ENCODE measurements at regions not wholly inside any gene's neighbourhood (a gene's known extent, or its start where the extent isn't known, plus 50 kb on each side); places are given as distances from the start of the nearest gene placed in this dataset.

DNA sequence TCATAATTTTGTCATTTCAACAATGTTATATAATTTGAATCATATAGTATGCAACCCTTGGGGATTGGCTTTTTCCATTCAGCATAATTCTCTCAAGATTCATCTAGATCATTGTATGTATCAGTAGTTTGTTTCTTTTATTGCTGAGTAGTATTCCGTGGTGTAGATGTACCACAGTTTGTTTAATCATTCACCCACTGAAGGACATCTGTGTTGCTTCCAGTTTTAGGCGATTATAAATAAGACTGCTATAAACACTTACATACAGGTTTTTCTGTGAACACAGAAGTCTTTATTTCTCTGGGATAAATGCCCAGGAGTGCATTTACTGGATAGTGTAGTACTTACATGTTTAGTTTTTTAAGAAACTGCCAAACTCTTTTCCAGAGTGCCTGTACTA is 374.1 kb downstream of the DEPDC1B start:
- no peak for TF ChIP-seq POLR2A (IDR thresholded peaks at IDR 0.05; ENCODE audit: low read depth, low read length)
- no peak for FAIRE-seq
- DNase-seq (ENCODE audit: insufficient read length, low spot score), result no peak

DNA sequence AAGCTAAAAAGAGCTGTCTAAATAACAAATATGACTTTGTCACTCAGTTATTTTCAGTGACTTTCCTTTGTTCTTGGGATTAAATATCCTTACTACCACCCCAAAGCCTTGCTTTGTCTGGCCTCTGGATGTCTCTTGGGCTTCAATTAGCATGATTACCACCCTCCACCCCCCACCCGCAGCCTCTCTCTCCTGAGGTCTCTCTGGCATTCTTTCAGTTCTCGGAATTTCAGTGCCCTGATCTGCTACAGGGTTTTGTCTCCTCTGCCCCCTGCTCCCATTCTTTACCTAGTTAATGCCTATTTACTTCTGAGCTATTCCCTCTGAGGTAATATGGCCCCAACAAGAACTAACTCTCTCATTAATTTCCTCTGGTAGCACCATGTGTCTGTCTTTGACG is 376.4 kb downstream of the DEPDC1B start:
- DNase-seq (ENCODE audit: insufficient read length, low spot score) (no peak), FAIRE-seq (no peak)
- TF ChIP-seq POLR2A (IDR thresholded peaks at IDR 0.05; ENCODE audit: low read depth, low read length), result no peak

DNA sequence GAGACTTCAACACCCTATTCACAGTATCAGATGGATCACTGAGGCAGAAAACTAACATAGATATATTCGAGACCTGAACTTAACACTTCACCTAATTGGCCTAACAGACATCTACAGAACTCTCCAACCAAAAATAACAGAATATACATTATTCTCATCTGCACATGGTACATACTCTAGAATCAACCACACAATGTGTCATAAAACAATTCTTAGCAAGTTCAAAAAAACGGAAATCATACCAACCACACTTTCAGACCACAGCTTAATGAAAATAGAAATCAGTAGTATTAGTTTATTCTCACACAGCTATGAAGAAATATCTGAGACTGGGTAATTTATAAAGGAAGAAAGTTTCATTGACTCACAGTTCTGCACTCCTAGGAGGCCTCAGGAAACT is 387.9 kb downstream of the DEPDC1B start:
- no peak for FAIRE-seq
- TF ChIP-seq POLR2A (IDR thresholded peaks at IDR 0.05; ENCODE audit: low read depth, low read length), result no peak
- DNase-seq (ENCODE audit: insufficient read length, low spot score), result no peak

DNA sequence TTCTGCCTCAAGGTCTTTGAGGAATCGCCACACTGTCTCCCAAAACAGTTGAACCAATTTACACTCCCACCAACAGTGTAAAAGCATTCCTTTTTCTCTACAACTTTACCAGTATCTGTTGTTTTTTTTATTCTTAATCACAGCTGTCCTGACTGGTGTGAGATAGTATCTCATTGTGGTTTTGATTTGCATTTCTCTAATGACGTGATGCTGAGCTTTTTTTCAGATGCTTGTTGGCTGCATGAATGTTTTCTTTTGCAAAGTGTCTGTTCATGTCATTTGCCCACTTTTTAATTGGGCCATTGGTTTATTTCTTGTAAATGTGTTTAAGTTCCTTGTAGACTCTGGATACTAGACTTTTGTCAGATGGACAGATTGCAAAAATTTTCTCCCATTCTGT is 400.0 kb downstream of the DEPDC1B start:
- no peak for TF ChIP-seq POLR2A (IDR thresholded peaks at IDR 0.05; ENCODE audit: low read depth, low read length)
- no peak for FAIRE-seq
- no peak for DNase-seq (ENCODE audit: insufficient read length, low spot score)

DNA sequence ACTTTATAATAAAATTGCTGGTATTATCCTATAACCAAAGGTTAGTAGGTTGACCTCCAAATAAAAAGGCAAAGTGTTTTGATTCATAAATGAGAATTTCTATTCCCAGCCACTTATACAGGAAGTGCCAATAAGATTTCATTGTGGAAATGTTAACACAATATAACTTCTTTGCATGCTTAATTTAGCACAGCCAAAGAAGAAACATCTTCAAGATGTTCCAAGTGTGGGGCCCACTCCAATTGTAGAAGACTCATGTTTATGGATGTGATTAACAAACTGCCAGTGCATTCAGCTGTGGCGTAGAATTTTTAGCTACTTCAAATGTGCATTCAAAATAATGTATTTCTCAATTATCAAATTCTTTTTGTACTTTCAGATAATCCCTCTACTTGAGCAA is 402.3 kb downstream of the DEPDC1B start:
- no peak for TF ChIP-seq POLR2A (IDR thresholded peaks at IDR 0.05; ENCODE audit: low read depth, low read length)
- DNase-seq (ENCODE audit: insufficient read length, low spot score) (no peak), FAIRE-seq (no peak)

DNA sequence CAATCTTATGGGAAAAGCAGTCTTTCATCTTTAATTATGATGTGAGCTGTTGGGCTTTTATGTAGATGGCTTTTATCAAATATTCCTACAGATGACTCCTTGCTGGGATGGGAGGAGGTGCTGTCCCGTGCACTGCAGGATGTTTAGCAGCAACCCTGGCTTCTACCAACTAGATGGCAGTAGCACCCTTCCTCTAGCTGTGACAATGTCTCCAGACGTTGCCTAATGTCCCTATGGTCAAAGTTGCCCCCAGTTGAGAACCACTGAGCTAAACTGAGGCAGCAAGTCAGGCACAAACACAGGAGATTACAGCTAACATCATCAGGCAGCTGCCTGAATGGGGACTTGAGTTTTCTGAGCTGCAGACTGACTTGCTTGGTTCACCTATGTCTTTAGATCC is 401.9 kb upstream of the PDE4D start:
- no peak for TF ChIP-seq POLR2A (IDR thresholded peaks at IDR 0.05; ENCODE audit: low read depth, low read length)
- DNase-seq (ENCODE audit: insufficient read length, low spot score) (no peak), FAIRE-seq (peak; percentile 33)

DNA sequence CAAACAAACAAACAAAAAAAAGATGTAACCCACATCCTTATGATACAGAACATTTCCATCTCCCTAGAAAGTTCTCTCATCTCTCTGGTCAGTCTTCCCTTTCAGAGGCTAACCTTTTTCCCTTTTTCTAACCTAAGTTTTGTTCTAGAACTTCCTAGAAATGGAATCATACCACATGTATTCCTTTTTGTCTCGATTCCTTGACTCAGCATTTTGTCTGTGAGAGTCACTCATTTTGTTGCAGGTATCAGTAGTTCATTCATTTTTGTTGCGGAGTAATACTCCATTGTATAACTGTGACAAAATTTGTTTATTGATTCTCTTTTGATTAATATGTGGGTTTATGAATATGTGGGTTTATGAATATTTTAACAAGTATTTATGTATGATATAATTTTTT is 400.0 kb upstream of the PDE4D start:
- DNase-seq (ENCODE audit: insufficient read length, low spot score) (no peak), FAIRE-seq (no peak)
- no peak for TF ChIP-seq POLR2A (IDR thresholded peaks at IDR 0.05; ENCODE audit: low read depth, low read length)

DNA sequence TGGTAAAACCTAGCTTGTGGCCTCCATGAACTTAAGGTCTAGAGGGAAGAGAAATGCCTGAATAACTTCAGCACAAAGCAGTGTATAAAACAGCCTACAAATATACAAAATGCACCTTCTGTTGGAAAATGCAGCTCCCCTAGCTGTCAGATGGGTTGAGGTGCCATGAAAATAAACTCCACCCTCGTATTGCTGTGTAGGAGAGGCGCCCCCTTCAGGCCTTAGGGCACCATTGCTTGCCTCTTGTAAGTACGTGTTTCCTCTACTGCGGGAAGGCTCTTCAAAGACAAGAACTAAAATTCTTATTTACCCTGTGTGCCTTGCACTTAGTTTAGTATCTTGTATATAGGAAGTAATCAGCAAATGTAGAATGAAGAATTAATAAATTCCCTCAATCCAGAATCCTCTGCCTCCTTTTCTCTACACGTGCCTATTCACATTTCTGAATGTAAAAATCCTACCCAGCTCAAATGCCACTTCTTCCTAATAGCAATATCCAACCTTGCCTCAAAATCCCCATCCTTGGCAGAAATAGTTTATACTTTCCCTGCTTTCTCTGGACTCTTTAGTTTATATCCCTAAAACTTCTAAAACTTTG is 393.7 kb upstream of the PDE4D start:
- DNase-seq (ENCODE audit: insufficient read length, low spot score), result peak; percentile 9
- TF ChIP-seq POLR2A (IDR thresholded peaks at IDR 0.05; ENCODE audit: low read depth, low read length), result no peak
- FAIRE-seq, result peak; percentile 76

DNA sequence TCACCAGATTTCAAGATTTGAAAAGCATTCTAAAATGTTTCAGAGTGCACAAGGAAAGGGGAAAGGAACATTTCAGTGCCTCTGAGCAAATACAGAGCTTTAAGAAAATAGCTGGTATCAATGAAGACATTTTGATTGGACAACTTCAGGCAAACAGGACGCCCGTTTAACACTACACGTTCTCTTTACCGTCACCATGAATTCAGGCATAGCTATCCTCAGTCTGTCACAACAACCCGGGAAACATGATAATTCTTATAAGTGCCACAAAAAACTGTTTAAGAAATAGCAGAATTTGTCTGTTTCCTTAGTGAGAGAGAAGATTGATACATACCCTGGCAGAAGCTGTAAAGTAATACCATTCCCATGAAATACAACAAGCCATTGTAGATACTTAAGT is 392.4 kb upstream of the PDE4D start:
- FAIRE-seq (no peak), DNase-seq (ENCODE audit: insufficient read length, low spot score) (no peak)
- TF ChIP-seq POLR2A (IDR thresholded peaks at IDR 0.05; ENCODE audit: low read depth, low read length), result no peak

DNA sequence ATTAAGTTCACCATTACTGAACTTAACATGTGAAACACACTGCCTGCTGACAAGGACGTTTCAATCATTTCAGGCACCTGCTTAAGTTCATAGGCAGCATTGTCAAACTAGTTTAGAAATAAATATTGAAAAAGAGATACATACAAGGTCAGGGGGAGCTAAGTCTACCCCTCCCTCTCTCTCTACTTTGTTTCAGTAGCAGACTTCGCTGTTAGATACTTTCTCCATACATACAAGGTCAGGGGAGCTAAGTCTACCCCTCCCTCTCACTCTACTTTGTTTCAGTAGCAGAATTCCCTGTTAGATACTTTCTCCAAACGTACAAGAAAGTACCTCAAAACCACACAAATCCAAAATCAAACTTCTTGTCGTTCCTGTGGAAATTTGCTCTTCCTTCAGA is 387.4 kb upstream of the PDE4D start:
- no peak for TF ChIP-seq POLR2A (IDR thresholded peaks at IDR 0.05; ENCODE audit: low read depth, low read length)
- no peak for FAIRE-seq
- DNase-seq (ENCODE audit: insufficient read length, low spot score), result no peak

DNA sequence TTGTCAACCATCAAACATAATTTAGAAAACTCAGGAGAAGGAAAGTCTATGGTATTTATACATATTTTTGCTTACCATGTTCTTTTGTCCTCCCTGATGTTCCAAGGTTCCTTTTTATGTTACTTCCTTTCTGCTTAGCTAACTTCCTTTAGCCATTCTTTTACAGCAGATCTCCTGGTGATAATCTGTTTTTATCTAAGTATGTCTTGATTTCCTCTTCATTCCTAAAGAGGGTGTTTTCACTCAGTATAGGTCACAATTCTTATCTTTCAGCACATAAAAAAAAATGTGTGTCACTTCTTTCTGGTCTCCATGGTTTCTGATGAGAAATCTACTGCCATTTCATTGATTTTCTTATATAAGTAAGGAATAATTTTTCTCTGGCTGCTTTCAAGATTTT is 384.4 kb upstream of the PDE4D start:
- TF ChIP-seq POLR2A (IDR thresholded peaks at IDR 0.05; ENCODE audit: low read depth, low read length), result no peak
- no peak for DNase-seq (ENCODE audit: insufficient read length, low spot score)
- FAIRE-seq, result no peak

DNA sequence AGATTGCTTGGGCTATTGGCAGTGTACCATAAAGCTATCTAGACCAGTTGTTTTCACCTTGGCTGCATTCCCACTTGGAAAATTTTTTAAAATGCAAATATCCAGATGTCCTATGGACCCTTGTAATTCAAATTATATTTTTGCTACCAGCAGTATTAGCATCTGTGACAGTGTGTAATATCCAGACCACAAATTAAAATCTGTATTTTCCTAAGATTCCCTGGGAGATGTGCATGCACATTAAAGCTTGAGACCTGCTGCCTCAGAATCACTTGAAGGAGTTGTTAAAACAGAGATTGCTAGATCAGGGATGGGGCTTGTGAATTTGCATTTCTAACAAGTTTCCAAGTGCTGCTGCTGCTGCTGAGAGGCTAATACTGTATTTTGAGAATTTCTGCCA is 381.2 kb upstream of the PDE4D start:
- TF ChIP-seq POLR2A (IDR thresholded peaks at IDR 0.05; ENCODE audit: low read depth, low read length), result no peak
- DNase-seq (ENCODE audit: insufficient read length, low spot score) (no peak), FAIRE-seq (no peak)

DNA sequence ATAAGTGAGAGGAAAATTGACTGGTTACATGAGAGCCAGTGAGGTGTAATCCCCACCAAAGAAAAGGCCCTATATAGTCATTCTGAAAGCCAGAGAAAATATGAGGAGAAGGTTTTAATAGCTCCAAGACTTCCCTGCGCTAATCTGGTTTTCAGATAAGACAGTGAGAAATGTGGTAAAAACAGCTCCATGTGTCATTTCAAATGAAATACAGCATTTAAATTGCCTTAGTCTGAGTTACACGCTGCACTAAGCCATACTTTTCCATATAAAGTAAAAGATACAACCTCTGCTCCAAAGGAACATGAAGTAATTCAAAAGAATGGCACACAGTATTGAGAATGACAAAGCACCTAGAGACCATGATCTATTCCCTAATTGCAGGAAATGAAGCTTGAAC is 378.0 kb upstream of the PDE4D start:
- no peak for TF ChIP-seq POLR2A (IDR thresholded peaks at IDR 0.05; ENCODE audit: low read depth, low read length)
- no peak for DNase-seq (ENCODE audit: insufficient read length, low spot score)
- no peak for FAIRE-seq

DNA sequence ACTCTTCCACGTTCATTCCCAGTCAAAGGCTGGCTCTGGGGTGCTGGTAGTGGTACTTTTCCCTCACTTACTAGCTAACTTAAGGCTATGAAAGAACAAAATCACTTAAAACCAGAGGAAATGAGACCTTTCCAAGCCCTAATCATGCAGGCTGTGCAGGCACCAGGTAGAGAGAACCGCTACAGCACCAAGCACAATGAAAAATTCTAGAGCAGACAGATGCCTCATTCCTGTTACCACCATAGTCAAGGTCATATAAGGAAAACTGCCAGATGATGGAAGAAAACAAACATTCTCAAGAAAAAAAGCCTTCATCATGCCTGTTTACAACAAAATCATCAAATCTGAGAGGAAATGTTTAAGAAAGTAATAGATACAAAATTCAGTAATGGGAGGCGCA is 374.4 kb upstream of the PDE4D start:
- FAIRE-seq (no peak), DNase-seq (ENCODE audit: insufficient read length, low spot score) (no peak)
- TF ChIP-seq POLR2A (IDR thresholded peaks at IDR 0.05; ENCODE audit: low read depth, low read length), result no peak

DNA sequence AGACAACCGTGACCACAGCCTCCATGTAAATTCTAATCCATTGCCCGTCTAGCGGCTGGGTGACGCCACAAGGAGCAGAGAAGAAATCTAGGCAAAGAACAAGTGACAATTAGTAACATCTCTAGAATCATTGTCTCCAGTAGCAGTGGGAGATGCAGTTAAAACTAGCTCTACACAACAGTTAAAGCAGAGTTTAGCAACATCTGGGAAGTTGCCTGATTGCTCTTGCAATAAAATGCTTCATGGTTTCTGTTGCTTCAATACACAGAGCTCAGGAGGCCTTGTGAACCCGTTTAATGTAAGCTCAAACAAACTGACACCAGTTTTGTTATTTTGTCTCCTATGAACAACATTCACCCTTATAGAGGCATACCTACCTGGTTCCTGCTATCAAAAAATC is 369.8 kb upstream of the PDE4D start:
- TF ChIP-seq POLR2A (IDR thresholded peaks at IDR 0.05; ENCODE audit: low read depth, low read length), result no peak
- DNase-seq (ENCODE audit: insufficient read length, low spot score), result no peak
- no peak for FAIRE-seq
